Fibroblast of skin of left quadriceps (primary cell): ENCODE measurements at regions not wholly inside any gene's neighbourhood (a gene's known extent, or its start where the extent isn't known, plus 50 kb on each side); places are given as distances from the start of the nearest gene placed in this dataset.
"Not testable (repeated sequence)": the region's sequence is repeated elsewhere in the genome, so short reads cannot be mapped to it uniquely, and the experiment has no call there.

Experiments
- DNase-seq, 2 experiments: peaks; one replicate each; pipeline ENCODE4 v3.0.0-alpha.2; 2013; ENCODE audit warnings: low read depth in 2 of 2

- DNase-seq, result no peak
Measured at GRCh38 chr4:179664430-179665027, 2222.3 kb upstream of the AGA start.

- DNase-seq, result no peak
Measured at GRCh38 chr4:179666226-179666625, 2224.0 kb upstream of the AGA start.

DNA sequence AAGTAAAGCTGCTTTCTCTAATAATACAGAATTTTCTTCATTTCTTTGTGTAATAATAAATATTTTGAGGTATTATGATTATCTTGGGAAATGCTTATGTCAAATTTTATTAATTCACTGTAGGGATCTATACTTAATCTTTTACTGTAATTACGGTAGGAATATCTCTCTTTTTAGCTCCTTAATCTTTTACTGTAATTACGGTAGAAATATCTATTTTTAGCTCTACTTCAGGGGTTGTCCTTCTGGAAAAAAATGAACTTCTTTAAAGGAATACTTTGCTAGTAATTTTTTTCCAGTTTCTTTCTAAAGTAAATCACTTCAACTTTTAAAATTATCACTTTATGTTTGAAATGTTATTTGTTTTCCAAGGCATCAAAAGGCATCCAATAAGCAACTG, 2229.4 kb upstream of the AGA start:
- DNase-seq, result no peak

- no peak for DNase-seq
Measured at GRCh38 chr4:179678093-179678814, 2236.0 kb upstream of the AGA start.

DNA sequence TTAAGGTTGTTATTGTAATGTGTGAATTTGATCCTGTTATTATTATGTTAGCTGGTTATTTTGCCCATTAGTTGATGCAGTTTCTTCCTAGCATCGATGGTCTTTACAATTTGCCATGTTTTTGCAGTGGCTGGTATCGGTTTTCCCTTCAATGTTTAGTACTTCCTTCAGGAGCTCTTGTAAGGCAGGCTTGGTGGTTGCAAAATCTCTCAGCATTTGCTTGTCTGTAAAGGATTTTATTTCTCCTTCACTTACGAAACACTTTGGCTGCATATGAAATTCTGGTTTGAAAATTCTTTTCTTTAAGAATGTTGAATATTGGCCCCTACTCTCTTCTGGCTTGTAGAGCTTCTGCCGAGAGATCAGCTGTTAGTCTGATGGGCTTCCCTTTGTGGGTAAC, 2241.4 kb upstream of the AGA start:
- not testable (repeated sequence) for DNase-seq

GRCh38 chr4:179692222-179692621, 2250.0 kb upstream of the AGA start:
- no peak for DNase-seq

DNA sequence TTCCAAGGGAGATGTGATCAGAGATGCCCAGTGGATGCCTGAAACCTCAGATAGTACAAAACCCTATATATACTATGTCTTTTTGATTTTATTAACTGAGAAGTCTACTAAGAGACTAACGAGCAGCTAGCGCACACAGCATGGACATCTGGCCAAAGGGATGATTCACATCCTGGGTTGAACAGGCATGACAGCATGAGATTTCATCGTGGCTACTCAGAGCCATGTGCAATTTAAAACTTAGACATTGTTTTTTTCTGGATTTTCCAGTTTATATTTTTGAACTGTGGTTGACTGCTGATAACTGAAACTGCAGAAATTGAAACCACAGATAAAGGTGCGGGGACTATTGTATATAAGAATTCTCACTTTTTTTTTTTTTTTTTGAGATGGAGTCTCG, 2252.9 kb upstream of the AGA start:
- DNase-seq, result peak; percentile 21 to 26

DNA sequence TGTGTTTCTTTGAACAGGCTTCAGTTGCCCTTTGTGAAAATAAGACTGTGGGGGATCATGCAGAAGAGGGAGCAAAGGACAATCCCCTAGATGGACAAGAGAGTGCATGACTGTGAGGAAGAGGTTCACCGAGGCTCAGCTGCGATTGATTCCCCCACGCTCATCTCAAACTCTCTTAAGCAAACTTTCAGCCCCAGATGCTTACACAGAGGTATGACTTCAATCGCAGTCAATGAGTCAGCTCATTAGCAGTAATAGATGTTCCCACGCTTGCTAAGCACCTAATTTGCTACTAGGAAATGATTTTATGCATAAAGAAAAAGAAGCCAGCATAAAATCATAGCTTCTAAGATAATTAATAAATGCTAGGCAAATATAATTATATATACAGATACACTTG, 2256.1 kb upstream of the AGA start:
- DNase-seq, result no peak

DNA sequence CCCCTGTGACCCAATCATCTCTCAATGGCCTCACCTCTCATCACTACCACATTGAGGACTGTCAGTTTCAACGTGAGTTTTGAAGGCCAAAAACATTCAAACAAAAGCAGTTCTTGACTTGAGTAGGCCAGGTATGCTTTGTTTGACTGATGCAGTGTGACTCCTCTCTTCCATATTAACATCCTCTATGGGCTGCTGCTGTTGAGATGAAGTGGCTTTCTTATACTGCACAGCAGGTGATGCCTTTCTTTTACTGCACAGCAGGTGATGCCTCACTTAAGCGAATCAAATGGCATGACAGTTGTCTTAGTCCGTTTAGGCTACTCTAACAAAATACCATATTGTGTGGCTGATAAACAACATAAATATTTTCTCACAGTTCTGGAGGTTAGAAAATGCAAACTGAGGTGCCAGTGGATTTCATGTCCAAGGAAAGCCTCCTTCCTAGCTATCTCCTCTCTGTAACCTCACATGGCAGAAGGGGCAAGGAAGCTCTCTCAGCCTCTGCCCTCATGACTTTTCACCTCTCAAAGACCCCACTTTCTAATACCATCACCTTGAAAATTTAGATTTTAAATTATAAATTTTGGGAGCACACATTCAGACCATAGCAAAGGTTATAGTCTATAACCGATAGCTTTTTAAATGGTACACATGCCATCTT, 2267.9 kb upstream of the AGA start:
- DNase-seq, result no peak

DNA sequence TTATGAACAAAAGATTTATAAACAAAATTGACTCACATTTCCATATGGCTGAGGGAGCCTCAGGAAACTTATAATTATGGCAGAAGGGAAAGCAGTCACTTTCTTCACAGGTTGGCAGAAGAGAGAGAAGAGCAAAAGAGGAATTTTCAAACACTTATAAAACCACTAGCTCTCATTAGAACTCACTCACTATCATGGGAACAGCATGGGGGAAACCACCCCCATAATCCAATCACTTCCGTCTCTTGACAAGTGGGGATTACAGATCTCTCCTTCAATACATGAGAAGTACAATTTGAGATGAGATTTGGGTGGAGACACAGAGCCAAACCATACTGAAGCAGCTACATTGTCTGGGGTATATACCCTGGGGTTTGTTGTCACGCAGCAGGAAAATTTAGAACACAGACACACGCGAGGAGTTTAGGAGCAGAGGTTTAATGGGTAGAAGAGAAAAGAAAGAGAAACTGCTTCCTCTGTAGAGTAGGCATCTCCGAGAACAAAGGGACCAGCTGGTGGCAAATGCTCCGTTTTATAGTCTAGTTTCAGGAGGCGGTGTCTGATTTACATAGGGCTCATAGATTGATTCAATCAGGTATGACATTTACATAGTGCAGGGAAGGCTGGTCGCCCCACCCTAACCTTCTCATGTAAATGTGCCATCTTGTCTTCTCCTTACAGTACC, 2277.7 kb upstream of the AGA start:
- DNase-seq, result no peak

GRCh38 chr4:179726491-179726890, 2284.3 kb upstream of the AGA start:
- DNase-seq, result not testable (repeated sequence)

DNA sequence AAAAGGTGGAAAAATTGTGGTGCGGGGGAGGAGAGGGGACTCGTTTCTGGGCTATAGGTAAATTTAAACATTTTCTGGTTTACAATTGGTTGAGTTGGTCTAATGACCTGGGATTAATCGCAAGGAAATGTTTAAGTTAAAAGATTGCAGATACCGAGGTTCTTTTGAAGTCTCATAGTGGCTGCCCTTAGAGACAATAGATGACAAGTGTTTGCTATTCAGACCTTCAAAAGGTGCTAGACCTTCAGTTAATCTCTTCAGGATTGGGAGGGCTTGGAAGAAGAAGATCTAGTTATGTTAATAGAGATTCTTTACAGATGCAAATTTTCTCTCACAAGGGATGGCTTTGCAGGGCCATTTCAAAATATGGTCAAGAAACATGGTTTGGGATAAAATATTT, 2286.1 kb upstream of the AGA start:
- DNase-seq, result no peak

GRCh38 chr4:179736820-179737219, 2294.6 kb upstream of the AGA start:
- not testable (repeated sequence) for DNase-seq

DNA sequence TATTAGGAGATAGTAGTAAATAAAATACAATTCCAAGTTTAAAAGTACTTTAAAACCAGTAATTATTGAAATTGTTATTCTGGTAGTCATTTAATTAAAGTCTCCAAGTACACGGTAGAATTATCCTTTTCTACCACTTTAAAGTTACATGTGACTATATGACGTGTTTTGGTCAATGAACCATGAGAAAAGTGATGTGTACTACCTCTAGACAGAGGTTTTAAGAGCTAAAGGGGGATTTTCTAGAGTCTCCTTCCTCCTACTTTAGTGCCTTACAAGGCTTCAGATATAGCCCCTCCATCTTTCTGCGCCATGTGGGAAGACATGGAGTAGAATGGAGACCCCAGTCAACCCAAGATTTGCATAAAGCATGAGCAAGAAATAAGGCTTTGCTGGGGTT, 2296.6 kb upstream of the AGA start:
- no peak for DNase-seq

- no peak for DNase-seq
Measured at GRCh38 chr4:179747218-179747910, 2305.1 kb upstream of the AGA start.

DNA sequence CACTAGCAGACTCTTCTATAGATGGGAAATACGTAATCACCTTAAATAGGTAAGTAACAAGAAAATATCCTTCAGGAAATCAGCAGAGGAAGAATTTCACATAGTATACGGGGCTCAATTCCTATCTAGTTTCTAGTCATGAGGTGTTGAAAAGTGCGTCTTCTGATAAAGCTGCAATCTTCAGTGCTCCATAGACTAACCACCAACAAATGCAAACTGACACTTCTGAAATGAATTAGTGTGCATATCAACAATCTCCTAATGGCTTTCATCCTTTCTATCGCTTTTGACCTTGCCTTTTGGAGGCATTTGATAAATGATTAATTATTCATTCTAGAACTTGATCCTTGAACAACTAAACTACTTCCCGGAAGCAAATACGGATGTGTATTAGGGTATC, 2306.6 kb upstream of the AGA start:
- DNase-seq, result no peak

- DNase-seq, result peak in 1 of 2 experiments; percentile 0
Measured at GRCh38 chr4:179750374-179750773, 2308.1 kb upstream of the AGA start.

DNA sequence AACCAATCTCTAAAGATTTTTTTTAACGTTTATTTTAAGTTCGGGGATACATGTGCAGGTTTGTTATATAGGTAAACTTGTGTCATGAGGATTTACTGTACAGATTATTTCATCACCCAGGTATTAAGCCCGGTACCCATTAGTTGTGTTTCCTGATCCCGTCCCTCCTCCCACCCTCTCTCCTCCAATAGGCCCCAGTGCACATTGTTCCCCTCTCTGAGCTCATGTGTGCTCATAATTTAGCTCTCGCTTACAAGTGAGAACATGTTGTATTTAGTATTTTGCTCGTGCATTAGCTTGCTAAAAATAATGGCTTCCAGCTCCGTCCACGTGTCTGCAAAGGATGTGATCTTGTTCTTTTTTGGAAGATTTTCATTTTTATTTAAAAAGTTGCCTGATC, 2309.4 kb upstream of the AGA start:
- no peak for DNase-seq

- DNase-seq, result no peak
Measured at GRCh38 chr4:179755322-179755721, 2313.1 kb upstream of the AGA start.

DNA sequence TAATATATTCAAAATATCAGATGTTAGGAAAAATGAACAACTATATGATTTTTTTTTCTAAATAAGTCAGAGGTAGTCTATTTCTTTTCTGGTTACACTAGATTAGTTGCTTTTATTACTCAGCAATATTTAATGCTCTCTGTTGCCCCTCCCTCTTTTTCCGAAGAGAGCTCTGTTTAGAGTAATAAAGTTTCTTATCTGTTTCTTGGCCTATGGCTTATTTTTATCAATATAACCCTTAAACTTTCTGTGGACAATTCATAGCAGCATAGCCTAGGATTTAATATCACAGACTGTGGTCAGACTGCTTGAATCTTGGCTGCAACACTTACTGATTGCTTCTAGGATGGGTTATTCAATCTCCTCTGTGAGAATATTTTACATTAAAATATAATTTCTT, 2315.4 kb upstream of the AGA start:
- DNase-seq, result no peak

- no peak for DNase-seq
Measured at GRCh38 chr4:179762840-179763239, 2320.6 kb upstream of the AGA start.

GRCh38 chr4:179766938-179767337, 2324.7 kb upstream of the AGA start:
- DNase-seq, result no peak
